Loucy (cell line): ENCODE measurements at regions not wholly inside any gene's neighbourhood (a gene's known extent, or its start where the extent isn't known, plus 50 kb on each side); places are given as distances from the start of the nearest gene placed in this dataset.

Experiments
- EZH2phosphoT487 ChIP-seq: fragments of 200-600 bp; IDR thresholded peaks from 2 replicates; pipeline ENCODE4 v1.6.1; 2018; ENCODE audit warnings: antibody characterized with exemption, mild to moderate bottlenecking, moderate library complexity, borderline replicate concordance
- TF ChIP-seq, protein P1 (sequence below): fragments of 200-600 bp; sonication (generic); conservative IDR thresholded peaks from 2 replicates; pipeline ENCODE4 v1.5.1; 2014; ENCODE audit warnings: mild to moderate bottlenecking, antibody characterized with exemption, low read length

DNA sequence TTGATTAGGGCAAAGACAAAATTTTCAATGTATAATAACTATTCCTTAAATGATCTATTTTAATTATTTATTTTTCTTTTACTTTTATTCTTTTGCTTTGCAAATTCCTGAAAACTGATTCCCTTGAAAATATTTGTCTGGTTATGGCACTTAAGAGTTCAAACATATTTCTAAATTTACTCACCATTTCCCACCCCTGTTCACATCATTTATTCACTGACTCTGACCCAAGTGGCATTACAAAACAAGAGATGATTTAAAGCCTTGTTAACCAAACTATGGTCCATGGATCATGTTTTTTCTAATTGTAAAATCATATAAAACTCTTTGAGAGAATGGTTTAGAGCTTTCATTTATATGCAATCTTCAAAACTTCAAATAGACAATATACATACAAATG, 1256.1 kb upstream of the LRRN3 start:
- TF ChIP-seq, protein P1, sequence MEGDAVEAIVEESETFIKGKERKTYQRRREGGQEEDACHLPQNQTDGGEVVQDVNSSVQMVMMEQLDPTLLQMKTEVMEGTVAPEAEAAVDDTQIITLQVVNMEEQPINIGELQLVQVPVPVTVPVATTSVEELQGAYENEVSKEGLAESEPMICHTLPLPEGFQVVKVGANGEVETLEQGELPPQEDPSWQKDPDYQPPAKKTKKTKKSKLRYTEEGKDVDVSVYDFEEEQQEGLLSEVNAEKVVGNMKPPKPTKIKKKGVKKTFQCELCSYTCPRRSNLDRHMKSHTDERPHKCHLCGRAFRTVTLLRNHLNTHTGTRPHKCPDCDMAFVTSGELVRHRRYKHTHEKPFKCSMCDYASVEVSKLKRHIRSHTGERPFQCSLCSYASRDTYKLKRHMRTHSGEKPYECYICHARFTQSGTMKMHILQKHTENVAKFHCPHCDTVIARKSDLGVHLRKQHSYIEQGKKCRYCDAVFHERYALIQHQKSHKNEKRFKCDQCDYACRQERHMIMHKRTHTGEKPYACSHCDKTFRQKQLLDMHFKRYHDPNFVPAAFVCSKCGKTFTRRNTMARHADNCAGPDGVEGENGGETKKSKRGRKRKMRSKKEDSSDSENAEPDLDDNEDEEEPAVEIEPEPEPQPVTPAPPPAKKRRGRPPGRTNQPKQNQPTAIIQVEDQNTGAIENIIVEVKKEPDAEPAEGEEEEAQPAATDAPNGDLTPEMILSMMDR = no peak
- TF ChIP-seq EZH2phosphoT487 = no peak
